NCI-H748 treated with DMSO at 0.1 percent for 48 hours (cell line): ENCODE measurements at regions not wholly inside any gene's neighbourhood (a gene's known extent, or its start where the extent isn't known, plus 50 kb on each side); places are given as distances from the start of the nearest gene placed in this dataset.
"Not testable (repeated sequence)": the region's sequence is repeated elsewhere in the genome, so short reads cannot be mapped to it uniquely, and the experiment has no call there.

Experiments
- DNase-seq: peaks from one replicate; lab custom pipeline; 2025; lab: John Stamatoyannopoulos, UW

- no peak for DNase-seq
Observed at GRCh38 chr10:45118929-45119328, 118.2 kb downstream of the ZNF22 start.

GRCh38 chr10:45122180-45122860 lies 121.6 kb downstream of the ZNF22 start:
- DNase-seq, result not testable (repeated sequence)

GRCh38 chr10:45135443-45136198 lies 134.9 kb downstream of the ZNF22 start:
- DNase-seq, result no peak

- DNase-seq, result no peak
Observed at GRCh38 chr10:45136256-45136655, 135.5 kb downstream of the ZNF22 start.

GRCh38 chr10:45144326-45145070 lies 143.8 kb downstream of the ZNF22 start:
- DNase-seq, result no peak

- DNase-seq, result not testable (repeated sequence)
Observed at GRCh38 chr10:45145143-45145542, 144.4 kb downstream of the ZNF22 start.

GRCh38 chr10:45147000-45147399 lies 146.3 kb downstream of the ZNF22 start:
- DNase-seq, result no peak

GRCh38 chr10:45150997-45151396 lies 150.3 kb downstream of the ZNF22 start:
- DNase-seq, result no peak

- no peak for DNase-seq
Observed at GRCh38 chr10:45151467-45152214, 150.9 kb downstream of the ZNF22 start.

- no peak for DNase-seq
Observed at GRCh38 chr10:45152726-45153125, 152.0 kb downstream of the ZNF22 start.

GRCh38 chr10:45154502-45154901 lies 153.8 kb downstream of the ZNF22 start:
- no peak for DNase-seq

GRCh38 chr10:45155784-45156183 lies 155.1 kb downstream of the ZNF22 start:
- DNase-seq, result no peak

GRCh38 chr10:45160271-45160670 lies 155.1 kb downstream of the OR13A1 start:
- no peak for DNase-seq

GRCh38 chr10:45163315-45163975 lies 152.0 kb downstream of the OR13A1 start:
- DNase-seq, result no peak

- not testable (repeated sequence) for DNase-seq
Observed at GRCh38 chr10:45175520-45176118, 139.8 kb downstream of the OR13A1 start.

GRCh38 chr10:45179691-45180090 lies 135.7 kb downstream of the OR13A1 start:
- DNase-seq, result no peak

GRCh38 chr10:45180507-45180906 lies 134.9 kb downstream of the OR13A1 start:
- no peak for DNase-seq

- no peak for DNase-seq
Observed at GRCh38 chr10:45180946-45181875, 134.2 kb downstream of the OR13A1 start.

GRCh38 chr10:45183174-45183573 lies 132.2 kb downstream of the OR13A1 start:
- no peak for DNase-seq
